ENCODE measurements at regions not wholly inside any gene's neighbourhood (a gene's known extent, or its start where the extent isn't known, plus 50 kb on each side); places are given as distances from the start of the nearest gene placed in this dataset.
A peak's percentile ranks its signal among the peaks of the same experiment; 100 is the strongest.

GRCh38 chr1:244291236-244292201 lies 160.2 kb downstream of the ADSS2 start:
- no peaks in the 10 kb centered on the region for H3K4me1 ChIP-seq (ENCODE audit: control insufficient read depth, insufficient read depth, low read length)
- POLR2A ChIA-PET: no interaction called here
- CTCF ChIA-PET: interaction anchor here (0.7 to 6.6 kb wide), 4 partner anchors 7 to 474 kb away, joined by 3 to 31 read pairs (median 16); no protein-coding TSS in a partner anchor
- no peak for TF ChIP-seq BCL11B (tag by site-specific recombination; IDR thresholded peaks at IDR 0.05; ENCODE audit: low read depth)
- TF ChIP-seq ZNF639 (tag by site-specific recombination; IDR thresholded peaks at IDR 0.05): no peak
- TF ChIP-seq ZNF692 (tag by site-specific recombination; IDR thresholded peaks at IDR 0.05): no peak
- no peak for TF ChIP-seq ZNF19 (tag by site-specific recombination; IDR thresholded peaks at IDR 0.05; ENCODE audit: low read depth)
- TF ChIP-seq ZNF768 (tag by site-specific recombination; IDR thresholded peaks at IDR 0.05): no peak
- TF ChIP-seq ZFHX2 (tag by site-specific recombination; conservative IDR thresholded peaks at IDR 0.05): no peak
- TF ChIP-seq REST (tag by site-specific recombination; IDR thresholded peaks at IDR 0.05): no peak
- H3K36me3 ChIP-seq (ENCODE audit: control insufficient read depth in 2 of 2, insufficient read depth in 1 of 2, low read length in 2 of 2): no peaks in the 10 kb centered on the region
- H3K4me3 ChIP-seq (ENCODE audit: low read depth, low read length): no peak overlapping the region
- H3K9me3 ChIP-seq (ENCODE audit: control insufficient read depth, insufficient read depth, low read depth, low read length): no peaks in the 10 kb centered on the region
- no peak overlapping the region for H3K27ac ChIP-seq (ENCODE audit: extremely low read depth, low read depth, low read length)

- H3K4me3 ChIP-seq (ENCODE audit: low read depth, low read length): no peak overlapping the region
- H3K36me3 ChIP-seq (ENCODE audit: control insufficient read depth in 2 of 2, insufficient read depth in 1 of 2, low read length in 2 of 2): no peaks in the 10 kb centered on the region
- CTCF ChIA-PET: interaction anchor here (1.3 to 2.0 kb wide), 2 partner anchors 10 to 21 kb away, joined by 3 to 9 read pairs; no protein-coding TSS in a partner anchor
- no peak overlapping the region for H3K27ac ChIP-seq (ENCODE audit: extremely low read depth, low read depth, low read length)
- POLR2A ChIA-PET: no interaction called here
- no peaks in the 10 kb centered on the region for H3K9me3 ChIP-seq (ENCODE audit: control insufficient read depth, insufficient read depth, low read depth, low read length)
- TF ChIP-seq ZNF239 (tag by site-specific recombination; IDR thresholded peaks at IDR 0.05): no peak
- no peak for TF ChIP-seq PRDM1 (tag by site-specific recombination; IDR thresholded peaks at IDR 0.05)
- no peak for TF ChIP-seq ZFP69B (tag by site-specific recombination; IDR thresholded peaks at IDR 0.05)
- TF ChIP-seq ZNF362 (tag by site-specific recombination; IDR thresholded peaks at IDR 0.05): no peak
- peak; percentile 55 for TF ChIP-seq SCRT2 (tag by site-specific recombination; IDR thresholded peaks at IDR 0.05)
- TF ChIP-seq EGR2 (tag by site-specific recombination; IDR thresholded peaks at IDR 0.05; ENCODE audit: low read depth): no peak
- TF ChIP-seq ZNF544 (tag by site-specific recombination; IDR thresholded peaks at IDR 0.05): no peak
- no peak for TF ChIP-seq HOXA7 (CRISPR knock-in tag; IDR thresholded peaks at IDR 0.05; ENCODE audit: borderline replicate concordance)
- 0 out of 2 replicates have a peak, but pooled peaks have one; percentile 9 for TF ChIP-seq SCRT1 (tag by site-specific recombination; IDR thresholded peaks at IDR 0.05; ENCODE audit: borderline replicate concordance)
- TF ChIP-seq ZNF140 (tag by site-specific recombination; IDR thresholded peaks at IDR 0.05): no peak
- TF ChIP-seq ZNF18 (tag by site-specific recombination; IDR thresholded peaks at IDR 0.05): no peak
- no peaks in the 10 kb centered on the region for H3K4me1 ChIP-seq (ENCODE audit: control insufficient read depth, insufficient read depth, low read length)
Observed at GRCh38 chr1:244294599-244295224, 157.0 kb downstream of the ADSS2 start.
